ENCODE measurements at regions not wholly inside any gene's neighbourhood (a gene's known extent, or its start where the extent isn't known, plus 50 kb on each side); places are given as distances from the start of the nearest gene placed in this dataset.
A peak's percentile ranks its signal among the peaks of the same experiment; 100 is the strongest.
"Not testable (repeated sequence)": the region's sequence is repeated elsewhere in the genome, so short reads cannot be mapped to it uniquely, and the experiment has no call there.

DNA sequence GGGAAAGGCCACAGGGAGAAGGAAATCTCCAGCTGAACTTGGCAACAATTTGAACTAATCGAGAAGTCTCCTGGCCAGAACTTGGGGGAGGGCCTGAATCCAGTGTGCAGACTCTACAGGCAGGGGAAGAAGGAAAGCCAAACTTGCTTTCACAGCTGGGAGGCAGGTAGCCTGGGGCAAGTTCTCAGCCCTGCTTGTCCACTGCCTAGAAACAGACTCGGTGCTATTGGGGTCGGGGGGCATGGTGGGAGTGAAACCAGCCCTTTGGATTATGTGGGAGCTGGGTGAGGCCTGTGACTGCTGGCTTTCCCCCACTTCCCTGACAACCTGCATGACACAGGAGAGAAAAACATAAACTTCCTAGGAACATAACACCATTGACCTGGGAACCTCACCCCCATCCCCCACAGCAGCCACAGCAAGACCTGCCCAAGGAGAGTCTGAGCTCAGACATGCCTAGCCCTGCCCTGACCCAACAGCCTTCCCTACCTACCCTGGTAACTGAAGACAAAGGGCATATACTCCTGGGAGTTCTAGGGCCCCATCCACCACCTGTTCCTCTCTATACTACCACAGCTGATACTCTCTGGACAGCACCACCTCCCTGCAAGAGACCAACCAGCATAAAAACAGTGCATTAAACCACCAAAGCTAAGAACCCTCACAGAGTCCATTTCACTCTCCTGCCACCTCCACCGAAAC, 103.7 kb upstream of the MNS1 start:
- DNase-seq: no peak

DNA sequence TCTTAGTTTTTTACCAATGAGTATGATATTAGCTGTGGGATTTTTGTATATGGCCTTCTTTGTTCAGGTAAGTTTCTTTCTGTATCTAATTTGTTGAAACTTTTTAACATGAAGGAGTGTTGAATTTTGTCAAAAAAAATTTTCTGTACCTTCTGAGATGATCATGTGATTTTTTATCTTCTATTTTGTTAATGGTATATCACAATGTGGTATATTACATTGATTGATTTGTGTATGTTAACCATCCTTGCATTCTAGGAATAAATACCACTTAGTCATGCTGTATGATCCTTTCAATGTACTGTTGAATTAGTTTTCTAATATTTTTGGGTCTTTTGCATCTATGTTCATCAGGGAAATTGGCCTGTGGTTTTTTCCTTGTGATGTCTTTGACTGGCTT, 92.5 kb upstream of the MNS1 start:
- no peak for DNase-seq

- DNase-seq: no peak
Measured at GRCh38 chr15:56553486-56553885, 88.5 kb upstream of the MNS1 start.

- no peak for DNase-seq
Measured at GRCh38 chr15:56552659-56553058, 87.7 kb upstream of the MNS1 start.

DNA sequence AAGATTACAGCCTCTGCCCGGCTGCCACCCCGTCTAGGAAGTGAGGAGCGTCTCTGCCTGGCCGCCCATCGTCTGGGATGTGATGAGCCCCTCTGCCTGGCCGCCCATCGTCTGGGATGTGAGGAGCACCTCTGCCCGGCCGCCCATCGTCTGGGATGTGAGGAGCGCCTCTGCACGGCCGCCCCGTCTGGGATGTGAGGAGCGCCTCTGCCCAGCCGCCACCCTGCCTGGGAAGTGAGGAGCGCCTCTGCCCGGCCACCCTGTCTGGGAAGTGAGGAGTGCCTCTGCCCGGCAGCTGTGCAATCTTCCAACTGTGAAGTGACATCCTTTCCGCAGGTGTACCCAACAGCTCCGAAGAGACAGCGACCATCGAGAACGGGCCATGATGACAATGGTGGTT, 75.6 kb upstream of the MNS1 start:
- DNase-seq: not testable (repeated sequence)

- DNase-seq: not testable (repeated sequence)
Measured at GRCh38 chr15:56540157-56540556, 75.2 kb upstream of the MNS1 start.

DNA sequence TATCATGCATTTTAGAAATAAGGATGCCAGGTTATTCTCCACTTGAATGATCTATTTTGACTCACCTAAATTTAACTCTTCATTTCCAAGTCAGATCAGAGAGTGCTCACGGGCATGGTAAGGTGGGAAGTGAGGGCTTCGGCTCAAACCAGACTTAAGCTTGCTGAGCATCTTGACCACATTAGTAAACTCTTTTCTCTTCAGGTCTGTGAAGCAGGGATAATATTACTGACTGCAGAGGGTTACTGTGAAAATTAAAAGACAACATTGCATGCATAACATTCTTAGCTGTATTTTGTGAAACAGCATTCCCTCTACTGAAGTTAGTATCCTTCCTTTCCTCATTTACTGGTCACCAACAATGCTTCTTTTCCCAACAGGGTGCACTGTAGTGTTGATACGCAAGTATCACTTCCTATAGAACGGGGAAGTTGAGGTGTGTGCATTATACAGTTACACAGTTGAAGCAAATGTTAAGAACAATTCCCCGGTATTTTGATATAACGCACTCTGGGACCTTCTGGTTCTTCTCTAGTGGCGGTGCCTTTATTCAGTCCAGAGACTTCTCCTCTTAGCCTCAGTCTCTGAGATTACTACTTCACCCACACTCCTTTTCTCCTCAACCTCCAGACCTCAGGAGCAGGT, 74.1 kb upstream of the MNS1 start:
- no peak for DNase-seq

DNA sequence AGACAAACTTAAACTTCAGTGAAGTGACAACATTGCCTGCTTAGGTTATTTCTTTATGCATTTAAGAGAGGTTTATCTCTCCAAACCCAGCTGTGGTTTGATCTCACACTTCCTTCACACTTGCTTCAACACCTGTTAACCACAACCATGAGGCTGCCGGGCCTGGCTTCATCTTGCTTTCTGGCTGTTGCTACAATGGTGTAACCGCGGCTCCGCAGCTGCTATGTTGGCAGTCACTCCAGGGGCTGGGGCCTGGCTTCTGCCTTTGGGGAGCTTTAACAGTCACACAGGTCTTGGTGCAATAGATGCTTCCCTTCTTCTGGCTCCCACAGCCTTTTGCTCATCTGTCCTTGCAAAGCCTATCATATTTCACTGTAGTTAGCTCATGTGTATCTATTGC, 72.9 kb upstream of the MNS1 start:
- peak; percentile 2 for DNase-seq

GRCh38 chr15:56534728-56535127, 69.8 kb upstream of the MNS1 start:
- no peak for DNase-seq

DNA sequence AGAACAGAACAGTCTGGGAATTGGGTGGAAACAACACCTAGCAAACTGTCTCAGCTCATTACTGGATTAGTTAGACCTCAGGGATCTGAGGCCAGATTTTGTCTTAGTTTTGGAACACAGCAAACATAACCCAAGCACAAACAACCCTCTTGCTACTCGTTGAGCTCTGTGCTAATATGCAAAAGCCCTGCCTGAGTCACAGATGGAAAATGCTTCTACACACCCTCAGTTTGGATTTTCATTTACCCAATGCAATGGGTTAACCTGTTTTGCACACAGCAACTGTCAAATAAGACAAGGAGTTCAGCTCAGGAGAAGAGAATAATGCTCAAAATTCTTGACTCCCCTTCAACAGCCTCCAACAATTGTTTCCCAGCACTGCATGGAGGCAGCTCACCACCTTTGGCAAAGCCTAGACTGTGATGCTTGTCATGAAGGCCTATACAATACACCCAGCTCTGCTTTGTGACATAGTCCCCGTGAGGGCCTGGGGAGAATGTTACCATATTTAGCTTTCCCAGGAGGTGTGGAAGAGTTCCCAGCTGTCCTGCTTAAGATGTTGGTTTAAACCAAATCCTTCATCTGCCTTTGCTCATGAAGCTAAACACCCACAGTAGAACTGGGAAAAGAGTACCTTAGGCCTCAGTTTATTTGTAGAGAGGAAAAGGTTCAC, 68.9 kb upstream of the MNS1 start:
- DNase-seq: no peak

DNA sequence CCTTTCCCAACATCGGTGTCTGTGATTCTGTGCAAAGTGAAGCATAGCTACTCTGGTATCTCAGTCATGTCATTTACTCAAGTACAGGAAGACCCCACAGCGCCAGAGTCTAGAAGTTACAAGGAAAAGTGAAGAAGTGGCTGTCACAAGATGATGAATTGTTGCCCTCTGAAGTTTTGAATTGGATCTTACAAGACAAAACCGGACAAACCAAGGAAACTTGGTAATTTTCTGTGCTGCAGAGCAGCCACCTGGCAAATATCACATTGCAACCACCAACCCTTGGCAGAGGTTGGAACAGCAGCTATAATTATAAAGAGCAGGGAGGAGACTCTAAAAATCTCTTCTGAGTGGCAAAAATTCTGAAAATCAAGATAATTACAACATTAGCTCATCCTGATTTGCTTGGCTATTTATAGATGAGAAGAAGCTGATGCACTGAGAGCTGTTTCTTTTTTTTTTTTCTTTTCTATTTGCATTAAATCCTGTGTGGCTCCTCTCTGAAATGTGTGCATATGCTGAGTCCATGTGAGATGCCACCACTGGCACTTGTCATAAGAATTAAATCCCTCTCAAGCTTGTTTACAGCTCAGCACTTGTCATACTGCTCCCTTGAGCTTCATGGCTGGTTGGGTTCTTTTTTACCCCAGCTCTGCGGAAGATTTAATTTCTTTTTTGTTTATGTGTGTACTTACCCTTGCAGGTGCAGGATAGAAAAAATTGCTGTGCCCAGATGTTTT, 68.0 kb upstream of the MNS1 start:
- no peak for DNase-seq

DNA sequence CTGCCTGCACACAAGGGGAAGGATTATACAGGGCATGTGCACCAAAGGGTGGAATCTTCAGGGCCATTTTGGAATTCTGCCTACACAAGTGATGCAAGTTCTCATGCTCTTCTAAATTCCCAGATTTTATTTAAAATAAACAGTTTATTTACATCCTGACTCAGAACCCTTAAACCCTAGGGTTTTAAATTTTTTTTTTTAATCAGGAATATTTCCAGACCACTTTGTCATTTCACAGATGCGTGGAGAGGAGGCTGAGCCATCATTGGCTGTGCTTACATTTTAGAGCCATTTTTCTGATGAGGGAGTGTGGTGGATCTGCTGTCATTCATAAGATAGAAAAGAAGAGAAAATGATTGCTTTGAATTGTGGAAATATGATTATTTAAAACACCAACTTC, 65.2 kb upstream of the MNS1 start:
- no peak for DNase-seq

GRCh38 chr15:56528136-56528535, 63.2 kb upstream of the MNS1 start:
- no peak for DNase-seq

GRCh38 chr15:56524915-56525314, 60.0 kb upstream of the MNS1 start:
- no peak for DNase-seq

- no peak for DNase-seq
Measured at GRCh38 chr15:56523521-56523920, 58.6 kb upstream of the MNS1 start.

GRCh38 chr15:56519000-56519399, 54.1 kb upstream of the MNS1 start:
- DNase-seq: no peak

All from hematopoietic multipotent progenitor cell treated with erythropoietin and hydrocortisone succinate and interleukin-3 and kit ligand, for 6 days (in vitro differentiated cells).